Erythroblast (primary cell): ENCODE measurements at regions not wholly inside any gene's neighbourhood (a gene's known extent, or its start where the extent isn't known, plus 50 kb on each side); places are given as distances from the start of the nearest gene placed in this dataset.

Source experiments
- GATA1 ChIP-seq: IDR thresholded peaks from 2 replicates; pipeline ENCODE4 v1.6.1; 2011; ENCODE audit warnings: low read depth, mild to moderate bottlenecking, control low read depth, low read length, moderate library complexity
- POLR2A ChIP-seq: IDR thresholded peaks from 2 replicates; pipeline ENCODE4 v1.6.1; 2011; ENCODE audit warnings: mild to moderate bottlenecking, low read length

DNA sequence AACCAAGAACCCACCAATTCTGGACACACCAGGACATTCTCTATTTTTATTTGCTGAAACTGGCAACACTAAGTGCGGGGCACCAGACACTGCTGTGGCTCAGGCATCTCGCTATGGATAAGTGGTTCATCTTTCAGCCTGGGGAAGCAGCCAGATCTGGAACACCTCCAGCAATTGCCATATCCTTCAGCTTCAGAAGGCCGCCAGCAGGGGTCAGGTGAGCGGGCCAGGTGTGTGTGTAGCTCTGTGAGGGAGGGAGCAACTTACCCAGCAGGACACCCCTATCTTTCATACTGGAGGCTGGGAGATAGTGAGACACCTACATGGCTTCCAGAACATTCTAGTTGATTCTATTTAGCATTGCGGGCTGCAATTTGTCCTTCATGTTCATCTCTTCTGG lies 57.0 kb upstream of the GBA3 start:
- TF ChIP-seq POLR2A (no peak), GATA1 (no peak)
